Activated naive CD4-positive, alpha-beta T cell (primary cell): ENCODE measurements at regions not wholly inside any gene's neighbourhood (a gene's known extent, or its start where the extent isn't known, plus 50 kb on each side); places are given as distances from the start of the nearest gene placed in this dataset.
"Not testable (repeated sequence)": the region's sequence is repeated elsewhere in the genome, so short reads cannot be mapped to it uniquely, and the experiment has no call there.

Experiments
- DNase-seq, 4 experiments: peaks; one replicate each; lab custom pipeline; 2025; lab: John Stamatoyannopoulos, UW

DNA sequence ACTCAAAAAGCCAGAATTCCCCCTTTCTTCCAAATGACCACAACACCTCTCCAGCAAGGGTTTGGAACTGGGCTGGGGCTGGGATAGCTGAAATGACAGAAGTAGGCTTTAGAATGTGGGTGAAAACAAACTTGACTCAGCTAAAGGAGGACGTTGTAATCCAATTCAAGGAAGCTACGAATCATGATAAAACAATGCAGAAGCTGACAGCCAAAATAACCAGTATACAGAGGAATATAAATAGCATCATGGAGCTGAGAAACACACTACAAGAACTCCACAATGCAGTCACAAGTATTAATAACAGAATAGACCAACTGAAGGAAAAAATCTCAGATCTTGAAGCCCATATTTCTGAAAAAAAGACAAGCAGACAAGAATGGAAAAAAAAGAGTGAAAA is 95.8 kb upstream of the TET2 start:
- DNase-seq: no peak

GRCh38 chr4:105057370-105058105 is 89.1 kb upstream of the TET2 start:
- DNase-seq: no peak

GRCh38 chr4:105058177-105058812 is 88.4 kb upstream of the TET2 start:
- no peak for DNase-seq

DNA sequence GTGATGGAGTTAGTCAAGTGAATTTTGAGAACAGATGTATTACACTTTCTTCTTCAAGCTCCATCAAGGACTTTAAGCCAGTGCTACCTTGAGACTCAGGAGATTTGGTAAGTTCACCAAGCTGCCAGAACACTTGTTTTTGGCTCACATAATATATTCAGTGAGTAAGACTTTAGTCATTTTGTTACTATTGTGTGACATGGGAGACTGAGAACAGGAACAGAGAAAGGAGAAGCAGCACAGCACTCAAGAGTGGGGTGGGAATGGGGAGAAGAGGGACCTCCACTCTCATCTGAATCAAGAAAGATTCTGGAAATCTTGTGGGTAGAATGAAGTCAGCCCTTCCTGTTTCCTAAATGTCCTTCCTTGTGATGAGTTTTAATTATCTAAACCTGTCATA is 87.3 kb upstream of the TET2 start:
- no peak for DNase-seq

GRCh38 chr4:105060628-105061027 is 86.0 kb upstream of the TET2 start:
- no peak for DNase-seq

GRCh38 chr4:105061136-105061696 is 85.5 kb upstream of the TET2 start:
- no peak for DNase-seq

DNA sequence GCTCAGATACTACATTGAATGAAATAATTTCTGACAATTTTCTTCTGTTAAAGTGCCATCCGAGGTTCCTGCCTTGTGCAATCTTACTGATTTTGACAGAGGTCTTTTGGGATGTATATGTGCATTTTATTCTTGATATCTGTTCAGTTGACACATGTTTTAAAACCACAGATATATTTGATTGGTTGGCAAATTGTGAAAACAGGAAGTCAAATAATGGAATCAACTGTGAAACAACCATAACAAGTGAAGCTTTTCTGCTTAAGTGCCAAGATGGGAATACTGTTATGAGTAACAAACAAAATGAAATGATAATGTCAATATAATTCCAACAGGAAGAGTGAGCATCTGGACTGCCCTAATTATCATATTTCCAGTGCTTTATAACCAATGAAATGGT is 84.9 kb upstream of the TET2 start:
- no peak for DNase-seq

- DNase-seq: no peak
Observed at GRCh38 chr4:105066401-105066800, 80.3 kb upstream of the TET2 start.

- DNase-seq: no peak
Observed at GRCh38 chr4:105067431-105067830, 79.2 kb upstream of the TET2 start.

GRCh38 chr4:105067946-105068345 is 78.7 kb upstream of the TET2 start:
- no peak for DNase-seq

GRCh38 chr4:105068516-105068915 is 78.2 kb upstream of the TET2 start:
- DNase-seq: no peak

GRCh38 chr4:105072095-105072494 is 74.6 kb upstream of the TET2 start:
- DNase-seq: not testable (repeated sequence)

DNA sequence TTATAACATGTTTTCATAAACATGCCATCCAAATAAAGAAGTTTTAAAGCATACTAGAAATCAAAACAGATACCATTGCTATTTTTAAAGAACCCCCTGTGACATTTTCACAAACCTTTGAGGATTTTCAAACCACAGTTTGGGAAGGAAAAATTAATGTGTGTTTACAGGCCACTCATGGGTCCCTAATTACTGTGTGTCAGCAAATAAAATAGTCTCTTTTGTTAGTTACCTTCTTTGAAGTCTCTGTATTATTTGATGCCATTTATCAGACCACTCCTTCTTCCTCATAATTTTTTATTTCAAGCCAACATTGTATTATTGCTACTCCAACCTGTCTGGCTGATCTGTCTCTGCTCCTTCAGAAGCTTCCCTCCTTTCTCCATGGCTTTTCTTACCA is 72.6 kb upstream of the TET2 start:
- DNase-seq: no peak

DNA sequence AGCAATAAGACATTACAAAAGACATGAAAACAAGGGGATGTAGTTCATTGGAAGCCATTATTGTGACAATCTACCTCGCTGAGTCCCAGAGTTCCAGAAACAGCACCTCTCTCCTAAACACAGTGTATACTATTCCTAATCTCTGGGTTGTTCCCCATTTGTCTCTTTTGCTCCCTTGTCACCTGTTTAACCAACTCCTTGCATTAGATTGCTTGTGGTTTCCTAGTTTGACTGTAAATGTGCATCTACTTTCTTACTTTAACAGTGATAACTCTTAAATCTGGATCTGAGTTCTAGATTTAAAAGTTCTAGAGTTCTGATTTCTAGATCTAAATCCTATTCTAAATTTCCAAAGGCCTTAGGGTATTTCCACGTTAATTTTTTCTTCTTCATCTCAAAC is 71.6 kb upstream of the TET2 start:
- no peak for DNase-seq

- no peak for DNase-seq
Observed at GRCh38 chr4:105088110-105088879, 58.4 kb upstream of the TET2 start.

DNA sequence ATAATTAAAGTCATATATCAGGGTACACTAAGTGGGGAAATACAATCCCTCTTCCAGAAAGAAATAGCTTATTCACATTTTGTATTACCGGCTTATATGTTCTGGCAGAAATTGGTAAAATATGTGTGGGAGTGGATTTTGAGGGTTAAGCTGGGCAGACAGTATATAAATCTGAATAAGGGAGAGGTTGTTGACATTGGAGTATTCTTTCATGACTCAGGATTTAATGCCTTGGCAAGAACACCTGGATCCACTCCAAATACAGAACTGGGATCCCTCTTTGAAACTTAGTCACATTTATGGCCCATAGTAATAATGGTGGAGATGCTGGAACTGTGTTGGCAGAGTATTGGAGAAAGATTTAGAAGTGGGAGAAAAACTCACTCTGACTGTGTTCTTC is 54.3 kb upstream of the TET2 start:
- no peak for DNase-seq

- no peak for DNase-seq
Observed at GRCh38 chr4:105092768-105093167, 53.9 kb upstream of the TET2 start.

GRCh38 chr4:105093975-105094374 is 52.7 kb upstream of the TET2 start:
- no peak for DNase-seq
